GM21723 (cell line): ENCODE measurements at regions not wholly inside any gene's neighbourhood (a gene's known extent, or its start where the extent isn't known, plus 50 kb on each side); places are given as distances from the start of the nearest gene placed in this dataset.
"Not testable (repeated sequence)": the region's sequence is repeated elsewhere in the genome, so short reads cannot be mapped to it uniquely, and the experiment has no call there.

Source experiments
- ATAC-seq: cut with Tn5 transposase; IDR thresholded peaks from one replicate; pipeline ENCODE4 v1.9.1; 2021; ENCODE audit warnings: mild to moderate bottlenecking, moderate library complexity; ENCODE audit not compliant: unreplicated experiment

- no peak for ATAC-seq
Measured at GRCh38 chr4:97134456-97134855, 1008.8 kb downstream of the STPG2 start.

GRCh38 chr4:97139791-97140190, 1003.5 kb downstream of the STPG2 start:
- no peak for ATAC-seq

- ATAC-seq = no peak
Measured at GRCh38 chr4:97140545-97140944, 1002.7 kb downstream of the STPG2 start.

GRCh38 chr4:97141332-97141731, 1001.9 kb downstream of the STPG2 start:
- not testable (repeated sequence) for ATAC-seq

- no peak for ATAC-seq
Measured at GRCh38 chr4:97142410-97142809, 1000.9 kb downstream of the STPG2 start.

GRCh38 chr4:97142893-97143292, 1000.4 kb downstream of the STPG2 start:
- no peak for ATAC-seq

- no peak for ATAC-seq
Measured at GRCh38 chr4:97144199-97144598, 999.1 kb downstream of the STPG2 start.

GRCh38 chr4:97150966-97151365, 992.3 kb downstream of the STPG2 start:
- no peak for ATAC-seq

- ATAC-seq = no peak
Measured at GRCh38 chr4:97152149-97152548, 991.1 kb downstream of the STPG2 start.

- ATAC-seq = no peak
Measured at GRCh38 chr4:97153042-97153441, 990.2 kb downstream of the STPG2 start.

GRCh38 chr4:97159625-97160024, 983.7 kb downstream of the STPG2 start:
- ATAC-seq = no peak

- no peak for ATAC-seq
Measured at GRCh38 chr4:97185233-97185632, 958.0 kb downstream of the STPG2 start.

- no peak for ATAC-seq
Measured at GRCh38 chr4:97197106-97197505, 946.2 kb downstream of the STPG2 start.

- ATAC-seq = no peak
Measured at GRCh38 chr4:97208749-97209148, 934.5 kb downstream of the STPG2 start.

- ATAC-seq = no peak
Measured at GRCh38 chr4:97215409-97215941, 927.8 kb downstream of the STPG2 start.

GRCh38 chr4:97216046-97216445, 927.2 kb downstream of the STPG2 start:
- no peak for ATAC-seq

- no peak for ATAC-seq
Measured at GRCh38 chr4:97235521-97235920, 907.8 kb downstream of the STPG2 start.

GRCh38 chr4:97238956-97239666, 904.2 kb downstream of the STPG2 start:
- ATAC-seq = no peak

- no peak for ATAC-seq
Measured at GRCh38 chr4:97239667-97239997, 903.6 kb downstream of the STPG2 start.

- no peak for ATAC-seq
Measured at GRCh38 chr4:97252615-97253154, 890.6 kb downstream of the STPG2 start.

- ATAC-seq = no peak
Measured at GRCh38 chr4:97262769-97263168, 880.5 kb downstream of the STPG2 start.

- ATAC-seq = no peak
Measured at GRCh38 chr4:97270051-97270450, 873.2 kb downstream of the STPG2 start.

- no peak for ATAC-seq
Measured at GRCh38 chr4:97279391-97279790, 863.9 kb downstream of the STPG2 start.
